GM23338 (cell line): ENCODE measurements at regions not wholly inside any gene's neighbourhood (a gene's known extent, or its start where the extent isn't known, plus 50 kb on each side); places are given as distances from the start of the nearest gene placed in this dataset.

ENCODE experiments used
- ATAC-seq: fragments of 200-7000 bp; cut with Tn5 transposase; 3 replicates; pipeline ENCODE4 v1.9.1; 2020
- DNase-seq: peaks from one replicate; pipeline ENCODE4 v3.0.0-alpha.2; 2015; ENCODE audit warnings: low spot score
- H2AFZ ChIP-seq: fragments of 200-600 bp; sonication (generic); 2 replicates; pipeline ENCODE4 v1.8.0; 2016; ENCODE audit warnings: antibody characterized with exemption, mild to moderate bottlenecking, moderate library complexity
- H3F3A ChIP-seq: fragments of 200-600 bp; sonication (generic); replicated peaks from 2 replicates; pipeline ENCODE4 v1.8.0; 2017; ENCODE audit warnings: antibody characterized with exemption, mixed run types, low read depth
- H3K27ac ChIP-seq: fragments of 200-600 bp; sonication (generic); 2 replicates; pipeline ENCODE4 v1.6.1; 2016; ENCODE audit warnings: low read depth
- H3K27me3 ChIP-seq: fragments of 200-600 bp; sonication (generic); 2 replicates; pipeline ENCODE4 v1.8.0; 2016; ENCODE audit warnings: mild to moderate bottlenecking, mixed run types, moderate library complexity; ENCODE audit not compliant: insufficient read depth
- H3K36me3 ChIP-seq: fragments of 200-600 bp; sonication (generic); 2 replicates; pipeline ENCODE4 v1.8.0; 2016; ENCODE audit warnings: mild to moderate bottlenecking; ENCODE audit not compliant: insufficient read depth
- H3K4me1 ChIP-seq: fragments of 200-600 bp; sonication (generic); 2 replicates; pipeline ENCODE4 v1.8.0; 2016; ENCODE audit warnings: mild to moderate bottlenecking, moderate library complexity; ENCODE audit not compliant: insufficient read depth
- H3K4me2 ChIP-seq: fragments of 200-600 bp; sonication (generic); 2 replicates; pipeline ENCODE4 v1.7.1; 2017; ENCODE audit warnings: mixed run types
- H3K4me3 ChIP-seq: fragments of 200-600 bp; sonication (generic); 2 replicates; pipeline ENCODE4 v1.6.1; 2016; ENCODE audit warnings: mixed run types
- H3K79me2 ChIP-seq: fragments of 200-600 bp; sonication (generic); replicated peaks from 2 replicates; pipeline ENCODE4 v1.8.0; 2017; ENCODE audit warnings: mild to moderate bottlenecking; ENCODE audit not compliant: insufficient read depth
- H3K9me2 ChIP-seq: fragments of 200-600 bp; sonication (generic); 2 replicates; pipeline ENCODE4 v1.8.0; 2017; ENCODE audit not compliant: insufficient read depth
- H4K20me1 ChIP-seq: fragments of 200-600 bp; sonication (generic); replicated peaks from 2 replicates; pipeline ENCODE4 v1.8.0; 2017; ENCODE audit warnings: mild to moderate bottlenecking; ENCODE audit not compliant: insufficient read depth
- H3K27ac Mint-ChIP-seq: 2 replicates; pipeline ENCODE4 v1.8.0; 2020; ENCODE audit warnings: inconsistent platforms, mild to moderate bottlenecking, moderate library complexity, mixed read lengths
- H3K27me3 Mint-ChIP-seq: 3 replicates; pipeline ENCODE4 v1.8.0; 2022; ENCODE audit warnings: low read depth, mild to moderate bottlenecking, moderate library complexity, mixed read lengths, inconsistent platforms; ENCODE audit not compliant: insufficient read depth, poor library complexity
- H3K36me3 Mint-ChIP-seq: 3 replicates; pipeline ENCODE4 v1.8.0; 2021; ENCODE audit warnings: low read depth, mild to moderate bottlenecking, inconsistent platforms, moderate library complexity, mixed read lengths
- H3K4me1 Mint-ChIP-seq: 3 replicates; pipeline ENCODE4 v1.8.0; 2020; ENCODE audit warnings: mild to moderate bottlenecking, inconsistent platforms, mixed read lengths
- H3K4me3 Mint-ChIP-seq: 3 replicates; pipeline ENCODE4 v1.8.0; 2021; ENCODE audit warnings: moderate library complexity, mild to moderate bottlenecking, inconsistent platforms, mixed read lengths
- H3K9me3 Mint-ChIP-seq: 3 replicates; pipeline ENCODE4 v1.8.0; 2020; ENCODE audit warnings: moderate library complexity, mild to moderate bottlenecking, inconsistent platforms, mixed read lengths
- CREB1 ChIP-seq: fragments of 250-450 bp; sonication (Bioruptor Pico); IDR thresholded peaks from 2 replicates; pipeline ENCODE4 v1.5.0; 2020; ENCODE audit warnings: low read depth, mild to moderate bottlenecking, moderate library complexity
- CTCF ChIP-seq, 2 experiments: fragments of 200-600 bp in 1 of 2; sonication (generic) in 1 of 2; conservative IDR thresholded peaks; 2 replicates each; pipeline versions ENCODE4 v1.5.1 to v1.6.1; 2016 to 2017; ENCODE audit warnings: antibody characterized with exemption in 2 of 2, low read depth in 2 of 2, mild to moderate bottlenecking in 2 of 2, moderate library complexity in 1 of 2
- EZH2 ChIP-seq: fragments of 200-600 bp; sonication (generic); IDR thresholded peaks from one replicate; pipeline ENCODE4 v1.8.0; 2017; ENCODE audit warnings: antibody characterized with exemption, mild to moderate bottlenecking, low read depth; ENCODE audit not compliant: unreplicated experiment
- EZH2phosphoT487 ChIP-seq: fragments of 200-600 bp; sonication (generic); IDR thresholded peaks from one replicate; pipeline ENCODE4 v1.8.1; 2018; ENCODE audit warnings: antibody characterized with exemption; ENCODE audit not compliant: unreplicated experiment
- POLR2AphosphoS5 ChIP-seq: IDR thresholded peaks from 2 replicates; pipeline ENCODE4 v1.6.1; 2016; ENCODE audit warnings: antibody characterized with exemption, low read depth
- STAT1 ChIP-seq: IDR thresholded peaks from one replicate; pipeline ENCODE4 v1.6.1; 2016; ENCODE audit warnings: antibody characterized with exemption; ENCODE audit not compliant: unreplicated experiment
- ZNF114 ChIP-seq: fragments of 250-450 bp; sonication (Bioruptor Pico); IDR thresholded peaks from 2 replicates; pipeline ENCODE4 v1.5.0; 2020; ENCODE audit warnings: mild to moderate bottlenecking, moderate library complexity
- ZNF331 ChIP-seq: fragments of 250-450 bp; sonication (Bioruptor Pico); IDR thresholded peaks from 2 replicates; pipeline ENCODE4 v1.5.0; 2020; ENCODE audit warnings: low read depth, mild to moderate bottlenecking, moderate library complexity
- TF ChIP-seq, protein P1 (sequence below): IDR thresholded peaks from one replicate; pipeline ENCODE4 v1.6.1; 2018; ENCODE audit warnings: antibody characterized with exemption; ENCODE audit not compliant: unreplicated experiment
- TF ChIP-seq, protein P2 (sequence below): IDR thresholded peaks from 2 replicates; pipeline ENCODE4 v1.6.1; 2016; ENCODE audit warnings: antibody characterized with exemption

DNA sequence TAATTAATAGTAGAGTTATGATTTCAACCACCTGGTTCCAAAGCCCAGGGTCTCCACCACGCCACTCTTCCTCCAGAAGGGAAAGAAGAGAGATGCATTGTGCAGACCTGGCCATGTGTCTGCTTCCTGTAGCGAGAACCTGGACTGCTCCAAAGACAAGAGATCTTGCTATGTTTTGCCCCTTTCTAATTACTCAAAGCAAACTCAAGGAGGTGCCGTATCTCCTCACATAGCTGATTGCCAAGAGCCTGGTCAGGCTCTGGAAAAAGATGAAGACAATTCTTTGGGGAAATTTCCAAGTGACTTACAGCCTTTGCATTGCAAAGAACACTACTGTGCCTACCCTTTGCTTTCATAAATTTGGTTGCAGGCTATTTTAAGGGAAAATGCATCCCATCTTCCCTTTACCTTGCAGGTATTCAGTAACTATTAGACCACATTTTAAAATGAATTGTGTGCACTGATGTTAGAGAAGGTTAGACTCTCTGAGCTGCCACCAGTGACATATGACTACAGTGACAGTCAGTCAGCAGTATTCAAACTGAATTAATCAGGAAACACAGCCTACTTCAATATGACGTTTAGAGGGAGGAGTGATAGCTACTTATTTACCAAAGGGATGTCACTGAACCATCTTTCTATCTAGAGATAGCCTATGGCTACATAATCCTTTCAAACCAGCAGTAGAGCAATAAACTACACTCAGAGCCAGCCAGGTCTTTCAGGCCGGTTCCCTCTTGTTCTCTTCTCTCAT lies 842.1 kb upstream of the FANCL start:
- H3K4me1 Mint-ChIP-seq = peaks cover 13% of the 10 kb centered on the region

GRCh38 chr2:59082657-59083056 lies 841.5 kb upstream of the FANCL start:
- TF ChIP-seq ZNF331 (CRISPR knock-in tag) = no peak
- no peak for TF ChIP-seq CREB1 (CRISPR knock-in tag)
- TF ChIP-seq, protein P1, sequence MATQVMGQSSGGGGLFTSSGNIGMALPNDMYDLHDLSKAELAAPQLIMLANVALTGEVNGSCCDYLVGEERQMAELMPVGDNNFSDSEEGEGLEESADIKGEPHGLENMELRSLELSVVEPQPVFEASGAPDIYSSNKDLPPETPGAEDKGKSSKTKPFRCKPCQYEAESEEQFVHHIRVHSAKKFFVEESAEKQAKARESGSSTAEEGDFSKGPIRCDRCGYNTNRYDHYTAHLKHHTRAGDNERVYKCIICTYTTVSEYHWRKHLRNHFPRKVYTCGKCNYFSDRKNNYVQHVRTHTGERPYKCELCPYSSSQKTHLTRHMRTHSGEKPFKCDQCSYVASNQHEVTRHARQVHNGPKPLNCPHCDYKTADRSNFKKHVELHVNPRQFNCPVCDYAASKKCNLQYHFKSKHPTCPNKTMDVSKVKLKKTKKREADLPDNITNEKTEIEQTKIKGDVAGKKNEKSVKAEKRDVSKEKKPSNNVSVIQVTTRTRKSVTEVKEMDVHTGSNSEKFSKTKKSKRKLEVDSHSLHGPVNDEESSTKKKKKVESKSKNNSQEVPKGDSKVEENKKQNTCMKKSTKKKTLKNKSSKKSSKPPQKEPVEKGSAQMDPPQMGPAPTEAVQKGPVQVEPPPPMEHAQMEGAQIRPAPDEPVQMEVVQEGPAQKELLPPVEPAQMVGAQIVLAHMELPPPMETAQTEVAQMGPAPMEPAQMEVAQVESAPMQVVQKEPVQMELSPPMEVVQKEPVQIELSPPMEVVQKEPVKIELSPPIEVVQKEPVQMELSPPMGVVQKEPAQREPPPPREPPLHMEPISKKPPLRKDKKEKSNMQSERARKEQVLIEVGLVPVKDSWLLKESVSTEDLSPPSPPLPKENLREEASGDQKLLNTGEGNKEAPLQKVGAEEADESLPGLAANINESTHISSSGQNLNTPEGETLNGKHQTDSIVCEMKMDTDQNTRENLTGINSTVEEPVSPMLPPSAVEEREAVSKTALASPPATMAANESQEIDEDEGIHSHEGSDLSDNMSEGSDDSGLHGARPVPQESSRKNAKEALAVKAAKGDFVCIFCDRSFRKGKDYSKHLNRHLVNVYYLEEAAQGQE = no peak
- no peak for TF ChIP-seq CTCF (conservative IDR thresholded peaks at IDR 0.05; ENCODE audit: low read depth in 2 of 2)
- no peak for TF ChIP-seq POLR2AphosphoS5
- no peak for TF ChIP-seq STAT1
- TF ChIP-seq EZH2 = no peak
- no peak for TF ChIP-seq ZNF114 (CRISPR knock-in tag)
- no peak for ATAC-seq

More for the DNA sequence above, 842.1 kb upstream of the FANCL start:
- no peaks in the 10 kb centered on the region for H3K27me3 ChIP-seq
- no peak overlapping the region for H3K4me3 ChIP-seq
- Mint-ChIP-seq H3K9me3 (no peaks in the 10 kb centered on the region), H3K4me3 (no peak overlapping the region), H3K36me3 (no peaks in the 10 kb centered on the region), H3K27ac (no peak overlapping the region), H3K27me3 (no peaks in the 10 kb centered on the region)
- H4K20me1 ChIP-seq = no peaks in the 10 kb centered on the region
- TF ChIP-seq, protein P2, sequence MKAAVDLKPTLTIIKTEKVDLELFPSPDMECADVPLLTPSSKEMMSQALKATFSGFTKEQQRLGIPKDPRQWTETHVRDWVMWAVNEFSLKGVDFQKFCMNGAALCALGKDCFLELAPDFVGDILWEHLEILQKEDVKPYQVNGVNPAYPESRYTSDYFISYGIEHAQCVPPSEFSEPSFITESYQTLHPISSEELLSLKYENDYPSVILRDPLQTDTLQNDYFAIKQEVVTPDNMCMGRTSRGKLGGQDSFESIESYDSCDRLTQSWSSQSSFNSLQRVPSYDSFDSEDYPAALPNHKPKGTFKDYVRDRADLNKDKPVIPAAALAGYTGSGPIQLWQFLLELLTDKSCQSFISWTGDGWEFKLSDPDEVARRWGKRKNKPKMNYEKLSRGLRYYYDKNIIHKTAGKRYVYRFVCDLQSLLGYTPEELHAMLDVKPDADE = no peak
- TF ChIP-seq EZH2phosphoT487 (no peak), CTCF (conservative IDR thresholded peaks at IDR 0.05; ENCODE audit: low read depth in 2 of 2) (peak in 1 of 2 experiments; percentile 48; a peak in 2 of 4 replicates), ZNF114 (CRISPR knock-in tag) (no peak)
- peaks cover 11% of the 10 kb centered on the region for H3K4me1 ChIP-seq
- no peaks in the 10 kb centered on the region for H3F3A ChIP-seq
- 0 out of 2 replicates have a peak, but pooled peaks cover 3% of the 10 kb centered on the region for H3K9me2 ChIP-seq
- ATAC-seq = peak; percentile 47; the same call in 1 of the 3 replicates
- DNase-seq = peak; percentile 17
- H3K36me3 ChIP-seq = no peaks in the 10 kb centered on the region
- H3K27ac ChIP-seq = no peak overlapping the region
- H3K4me2 ChIP-seq = no peak overlapping the region
- no peak overlapping the region for H2AFZ ChIP-seq
- no peaks in the 10 kb centered on the region for H3K79me2 ChIP-seq

More at GRCh38 chr2:59082657-59083056, 841.5 kb upstream of the FANCL start:
- 0 out of 2 replicates have a peak, but pooled peaks cover 3% of the 10 kb centered on the region for H3K9me2 ChIP-seq
- H3K4me1 Mint-ChIP-seq = peaks cover 13% of the 10 kb centered on the region
- no peak overlapping the region for H3K4me3 Mint-ChIP-seq
- H3F3A ChIP-seq = no peaks in the 10 kb centered on the region
- H3K27me3 ChIP-seq = no peaks in the 10 kb centered on the region
- H3K4me3 ChIP-seq = no peak overlapping the region
- no peaks in the 10 kb centered on the region for H3K9me3 Mint-ChIP-seq
- H3K79me2 ChIP-seq = no peaks in the 10 kb centered on the region
- H3K27ac Mint-ChIP-seq = no peak overlapping the region
- H3K27me3 Mint-ChIP-seq = no peaks in the 10 kb centered on the region
- H3K36me3 Mint-ChIP-seq = no peaks in the 10 kb centered on the region
- no peaks in the 10 kb centered on the region for H3K36me3 ChIP-seq
- H3K4me2 ChIP-seq = no peak overlapping the region
- no peak overlapping the region for H3K27ac ChIP-seq
- H4K20me1 ChIP-seq = no peaks in the 10 kb centered on the region
- DNase-seq = no peak
- peaks cover 12% of the 10 kb centered on the region for H3K4me1 ChIP-seq
- H2AFZ ChIP-seq = no peak overlapping the region
